PC-3 (cell line): ENCODE measurements at regions not wholly inside any gene's neighbourhood (a gene's known extent, or its start where the extent isn't known, plus 50 kb on each side); places are given as distances from the start of the nearest gene placed in this dataset.

ENCODE experiments used
- ATAC-seq: fragments of 200-7000 bp; cut with Tn5 transposase; 2 replicates; pipeline ENCODE4 v1.9.1; 2020; ENCODE audit warnings: mild to moderate bottlenecking, moderate library complexity
- BruUV-seq: library from RNA; stranded (reverse); fragments of 400-500 nt; replicated peaks from 2 replicates; lab custom pipeline; 2021; lab: Mats Ljungman, UMichigan
- CTCF ChIA-PET: fragments of 300-600 bp; sonication (Branson Sonifier 250); formaldehyde crosslinking; loops from one replicate; lab custom pipeline; 2022; ENCODE audit warnings: antibody characterized with exemption; lab: Charles Lee
- POLR2A ChIA-PET: fragments of 300-600 bp; sonication (Branson Sonifier 250); formaldehyde crosslinking; loops from one replicate; lab custom pipeline; 2022; ENCODE audit warnings: antibody characterized with exemption; ENCODE audit not compliant: unreplicated experiment; lab: Charles Lee
- DNase-seq: peaks from one replicate; pipeline ENCODE4 v3.0.0-alpha.2; 2015
- H2AFZ ChIP-seq: fragments of 300-600 bp; sonication (generic); 2 replicates; pipeline ENCODE4 v1.6.0; 2016; ENCODE audit warnings: antibody characterized with exemption, low read length
- H3F3A ChIP-seq: fragments of 300-600 bp; sonication (generic); one replicate; pipeline ENCODE4 v1.6.0; 2017; ENCODE audit warnings: antibody characterized with exemption, low read length, control low read depth, mild to moderate bottlenecking; ENCODE audit not compliant: unreplicated experiment
- H3K27ac ChIP-seq: fragments of 300-600 bp; sonication (generic); 2 replicates; pipeline ENCODE4 v1.5.1; 2016; ENCODE audit warnings: mild to moderate bottlenecking, low read length
- H3K27me3 ChIP-seq: fragments of 300-600 bp; sonication (generic); 2 replicates; pipeline ENCODE4 v1.6.1; 2016; ENCODE audit warnings: low read length, mixed read lengths
- H3K36me3 ChIP-seq: fragments of 300-600 bp; sonication (generic); 2 replicates; pipeline ENCODE4 v1.6.1; 2016; ENCODE audit warnings: low read depth, mixed run types, low read length, mixed read lengths
- H3K4me1 ChIP-seq: fragments of 300-600 bp; sonication (generic); 2 replicates; pipeline ENCODE4 v1.5.1; 2016; ENCODE audit warnings: low read length; ENCODE audit not compliant: insufficient read depth
- H3K4me2 ChIP-seq: fragments of 300-600 bp; sonication (generic); 2 replicates; pipeline ENCODE4 v1.6.0; 2016; ENCODE audit warnings: low read length
- H3K4me3 ChIP-seq: fragments of 300-600 bp; sonication (generic); 2 replicates; pipeline ENCODE4 v1.5.1; 2016; ENCODE audit warnings: mild to moderate bottlenecking, low read length, mixed read lengths
- H3K79me2 ChIP-seq: fragments of 300-600 bp; sonication (generic); 2 replicates; pipeline ENCODE4 v1.6.1; 2017; ENCODE audit warnings: low read length, mixed read lengths
- H3K9ac ChIP-seq: fragments of 300-600 bp; sonication (generic); 2 replicates; pipeline ENCODE4 v1.6.0; 2016; ENCODE audit warnings: mild to moderate bottlenecking, low read length
- H3K9me2 ChIP-seq: fragments of 300-600 bp; sonication (generic); replicated peaks from 2 replicates; pipeline ENCODE4 v1.6.1; 2016; ENCODE audit warnings: mixed run types, low read length, mixed read lengths
- H3K9me3 ChIP-seq: fragments of 300-600 bp; sonication (generic); 2 replicates; pipeline ENCODE4 v1.6.1; 2016; ENCODE audit warnings: low read length, mixed read lengths
- H4K20me1 ChIP-seq: fragments of 300-600 bp; sonication (generic); 2 replicates; pipeline ENCODE4 v1.6.1; 2016; ENCODE audit warnings: low read length, mixed read lengths
- EZH2 ChIP-seq: fragments of 300-600 bp; sonication (generic); IDR thresholded peaks from one replicate; pipeline ENCODE4 v1.6.1; 2017; ENCODE audit warnings: antibody characterized with exemption, mild to moderate bottlenecking, low read length; ENCODE audit not compliant: unreplicated experiment
- EZH2phosphoT487 ChIP-seq: fragments of 300-600 bp; sonication (generic); IDR thresholded peaks from 2 replicates; pipeline ENCODE4 v1.6.1; 2018; ENCODE audit warnings: mild to moderate bottlenecking, antibody characterized with exemption, low read length, borderline replicate concordance
- intact Hi-C: fragments of 100-400 bp; cut with micrococcal nuclease; formaldehyde crosslinking; loops from 2 replicates; pipeline ENCODE4 v1.9.0; 2023
- TF ChIP-seq, protein P1 (sequence below): fragments of 300-600 bp; sonication (generic); conservative IDR thresholded peaks from 2 replicates; pipeline ENCODE4 v1.5.1; 2017; ENCODE audit warnings: antibody characterized with exemption, low read depth, mild to moderate bottlenecking, low read length

DNA sequence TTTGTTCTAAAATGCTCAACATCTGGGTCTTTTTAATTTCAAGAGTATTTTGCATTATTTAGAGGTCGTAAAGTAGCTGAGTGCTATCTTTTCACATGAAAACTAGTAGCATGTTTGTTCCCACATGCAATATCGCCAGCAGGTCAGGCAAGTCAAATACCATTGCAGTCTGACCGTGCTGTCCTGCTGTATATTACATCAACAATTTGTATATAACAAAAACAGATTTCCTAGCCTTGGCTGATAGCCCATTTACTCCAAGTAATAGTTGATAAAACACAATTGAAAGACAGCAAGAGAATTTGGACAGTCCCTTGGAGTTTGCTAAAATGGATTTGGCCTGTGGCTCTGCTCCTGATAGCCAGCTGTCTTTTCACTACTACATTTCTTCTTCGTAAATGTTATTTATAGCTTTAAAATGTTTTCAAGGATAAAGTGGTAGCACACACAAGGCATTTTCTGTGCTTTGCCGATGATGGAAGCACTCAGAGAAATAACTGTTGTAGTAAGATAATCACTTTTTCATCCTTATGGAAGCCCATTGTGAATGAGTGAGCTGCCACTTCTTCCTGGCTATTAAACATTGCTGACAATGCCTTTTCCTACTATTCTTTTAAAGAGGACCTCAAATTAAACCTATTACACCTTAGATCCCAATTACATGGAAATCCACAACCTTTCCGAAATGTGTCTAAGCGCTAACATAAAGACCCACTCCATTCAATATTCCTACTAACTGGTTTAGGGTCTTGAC, 992.1 kb downstream of the MAT2B start:
- Histone ChIP-seq H3K9me2 (no peaks in the 10 kb centered on the region), H3K4me2 (no peak overlapping the region), H3K4me3 (no peak overlapping the region), H3K9me3 (no peaks in the 10 kb centered on the region), H3K27me3 (no peaks in the 10 kb centered on the region), H3K27ac (no peak overlapping the region), H3K36me3 (no peaks in the 10 kb centered on the region), H3K79me2 (no peaks in the 10 kb centered on the region), H4K20me1 (no peaks in the 10 kb centered on the region), H2AFZ (no peak overlapping the region), H3F3A (no peaks in the 10 kb centered on the region), H3K4me1 (no peaks in the 10 kb centered on the region), H3K9ac (no peak overlapping the region)
- ATAC-seq (no peak), DNase-seq (no peak)
- ChIA-PET CTCF (no interaction called here), POLR2A (no interaction called here)
- intact Hi-C loops = no loop called here
- TF ChIP-seq EZH2phosphoT487 (no peak), EZH2 (no peak)
- TF ChIP-seq, protein P1, sequence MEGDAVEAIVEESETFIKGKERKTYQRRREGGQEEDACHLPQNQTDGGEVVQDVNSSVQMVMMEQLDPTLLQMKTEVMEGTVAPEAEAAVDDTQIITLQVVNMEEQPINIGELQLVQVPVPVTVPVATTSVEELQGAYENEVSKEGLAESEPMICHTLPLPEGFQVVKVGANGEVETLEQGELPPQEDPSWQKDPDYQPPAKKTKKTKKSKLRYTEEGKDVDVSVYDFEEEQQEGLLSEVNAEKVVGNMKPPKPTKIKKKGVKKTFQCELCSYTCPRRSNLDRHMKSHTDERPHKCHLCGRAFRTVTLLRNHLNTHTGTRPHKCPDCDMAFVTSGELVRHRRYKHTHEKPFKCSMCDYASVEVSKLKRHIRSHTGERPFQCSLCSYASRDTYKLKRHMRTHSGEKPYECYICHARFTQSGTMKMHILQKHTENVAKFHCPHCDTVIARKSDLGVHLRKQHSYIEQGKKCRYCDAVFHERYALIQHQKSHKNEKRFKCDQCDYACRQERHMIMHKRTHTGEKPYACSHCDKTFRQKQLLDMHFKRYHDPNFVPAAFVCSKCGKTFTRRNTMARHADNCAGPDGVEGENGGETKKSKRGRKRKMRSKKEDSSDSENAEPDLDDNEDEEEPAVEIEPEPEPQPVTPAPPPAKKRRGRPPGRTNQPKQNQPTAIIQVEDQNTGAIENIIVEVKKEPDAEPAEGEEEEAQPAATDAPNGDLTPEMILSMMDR = no peak
- BruUV-seq = no TSS peak

GRCh38 chr5:164498438-164498837, 993.0 kb downstream of the MAT2B start:
- Histone ChIP-seq H4K20me1 (no peaks in the 10 kb centered on the region), H3K9me3 (no peaks in the 10 kb centered on the region), H3K36me3 (no peaks in the 10 kb centered on the region), H3K9me2 (no peaks in the 10 kb centered on the region), H3K4me1 (no peaks in the 10 kb centered on the region), H2AFZ (no peak overlapping the region), H3K9ac (no peak overlapping the region), H3K4me2 (no peak overlapping the region), H3K27me3 (no peaks in the 10 kb centered on the region), H3K79me2 (no peaks in the 10 kb centered on the region), H3K4me3 (no peak overlapping the region), H3K27ac (no peak overlapping the region), H3F3A (no peaks in the 10 kb centered on the region)
- no peak for TF ChIP-seq EZH2phosphoT487
- TF ChIP-seq EZH2 = no peak
- TF ChIP-seq, protein P1 = no peak
- DNase-seq = no peak
- POLR2A ChIA-PET = no interaction called here
- intact Hi-C loops = no loop called here
- no TSS peak for BruUV-seq
- CTCF ChIA-PET = no interaction called here
- no peak for ATAC-seq

DNA sequence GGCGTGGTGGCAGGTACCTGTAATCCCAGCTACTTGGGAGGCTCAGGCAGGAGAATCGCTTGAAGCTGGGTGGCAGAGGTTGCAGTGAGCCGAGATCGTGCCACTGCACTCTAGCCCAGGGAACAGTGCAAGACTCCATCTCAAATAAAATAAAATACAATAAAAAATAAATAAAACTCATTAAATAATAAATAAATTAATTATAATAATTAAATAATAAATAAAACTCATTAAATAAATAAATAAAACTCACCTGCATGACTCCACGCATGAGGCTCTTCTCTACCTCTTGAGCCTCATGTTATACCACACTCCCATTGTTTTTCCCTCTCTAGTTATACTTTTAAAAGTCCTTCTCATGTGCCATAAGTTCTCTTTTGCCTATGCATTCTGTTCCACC, 995.4 kb downstream of the MAT2B start:
- Histone ChIP-seq H2AFZ (no peak overlapping the region), H3K9me3 (no peaks in the 10 kb centered on the region), H3F3A (no peaks in the 10 kb centered on the region), H3K9ac (no peak overlapping the region), H3K36me3 (no peaks in the 10 kb centered on the region), H3K4me1 (no peaks in the 10 kb centered on the region), H3K27me3 (no peaks in the 10 kb centered on the region), H3K4me2 (no peak overlapping the region), H4K20me1 (no peaks in the 10 kb centered on the region), H3K9me2 (no peaks in the 10 kb centered on the region), H3K79me2 (no peaks in the 10 kb centered on the region), H3K4me3 (no peak overlapping the region), H3K27ac (no peak overlapping the region)
- DNase-seq (no peak), ATAC-seq (no peak)
- intact Hi-C loops = loop anchor here (5.0 kb wide), 1 partner anchor 171 kb away; no protein-coding TSS in a partner anchor
- ChIA-PET CTCF (interaction anchor here (0.6 kb wide), 1 partner anchor 804 kb away, joined by 3 read pairs; no protein-coding TSS in a partner anchor), POLR2A (no interaction called here)
- no TSS peak for BruUV-seq
- no peak for TF ChIP-seq EZH2phosphoT487
- no peak for TF ChIP-seq EZH2
- TF ChIP-seq, protein P1 = no peak
